ENCODE measurements at regions not wholly inside any gene's neighbourhood (a gene's known extent, or its start where the extent isn't known, plus 50 kb on each side); places are given as distances from the start of the nearest gene placed in this dataset.

GRCh38 chr3:160170409-160171370, 54.5 kb upstream of the C3orf80 start:
- Histone ChIP-seq H4K8ac (replicated peaks; ENCODE audit: insufficient read length, low read depth, low read length) (no peak overlapping the region), H3K9ac (ENCODE audit: extremely low read depth, insufficient read length, low read length) (no peak overlapping the region), H3K27me3 (ENCODE audit: insufficient read depth, low read length) (no peaks in the 10 kb centered on the region), H3K14ac (ENCODE audit: insufficient read depth, low read length) (no peak overlapping the region), H3K23me2 (ENCODE audit: insufficient read length, low read depth, low read length, poor library complexity, severe bottlenecking) (no peaks in the 10 kb centered on the region), H3K56ac (ENCODE audit: insufficient read length, low read depth, low read length) (no peak overlapping the region), H3K23ac (ENCODE audit: insufficient read length, low read depth, low read length) (no peak overlapping the region), H3K79me2 (ENCODE audit: insufficient read depth, low read length) (no peaks in the 10 kb centered on the region), H4K5ac (ENCODE audit: insufficient read length, low read depth, low read length) (no peak overlapping the region), H3K4ac (ENCODE audit: low read depth, low read length) (no peak overlapping the region), H3K4me2 (ENCODE audit: insufficient read depth, insufficient read length, low read length) (no peak overlapping the region), H3K18ac (ENCODE audit: insufficient read length, low read depth, low read length) (no peak overlapping the region), H2BK120ac (ENCODE audit: low read depth, low read length, poor library complexity, severe bottlenecking) (no peak overlapping the region), H2AK5ac (ENCODE audit: insufficient read length, low read length) (no peak overlapping the region), H3T11ph (ENCODE audit: low read length) (no peak overlapping the region), H3K79me1 (ENCODE audit: insufficient read depth, low read depth, low read length, poor library complexity, severe bottlenecking) (no peaks in the 10 kb centered on the region), H2BK20ac (ENCODE audit: low read depth, low read length, poor library complexity, severe bottlenecking) (no peak overlapping the region), H2BK12ac (ENCODE audit: insufficient read length, low read depth, low read length) (no peak overlapping the region), H3K27ac (ENCODE audit: insufficient read length, low read depth, low read length) (no peak overlapping the region), H4K20me1 (ENCODE audit: control insufficient read depth, insufficient read depth, insufficient read length) (no peaks in the 10 kb centered on the region), H2AFZ (ENCODE audit: low read length) (no peak overlapping the region), H3K9me3 (ENCODE audit: control insufficient read depth, low read depth, low read length) (no peaks in the 10 kb centered on the region), H2BK5ac (ENCODE audit: insufficient read length, low read length) (no peak overlapping the region), H4K91ac (ENCODE audit: insufficient read length, low read depth, low read length) (no peak overlapping the region), H3K4me1 (ENCODE audit: insufficient read depth, low read length) (no peaks in the 10 kb centered on the region), H2BK15ac (ENCODE audit: low read depth, low read length) (no peak overlapping the region)
- no peak for DNase-seq
- Mint-ChIP-seq H3K9me3 (peaks cover 0 to 3% of the 10 kb centered on the region in 2 experiments; a peak in 1 of 5 replicates), H3K27ac (no peak overlapping the region), H3K4me3 (no peak overlapping the region), H3K4me1 (peaks cover 8 to 13% of the 10 kb centered on the region in 2 experiments), H3K36me3 (ENCODE audit: insufficient read depth in 1 of 3, low read depth in 3 of 3) (no peaks in the 10 kb centered on the region), H3K27me3 (ENCODE audit: low read depth) (no peaks in the 10 kb centered on the region)
- TF ChIP-seq CTCF (conservative IDR thresholded peaks at IDR 0.05), result no peak
- no CpG with 5 or more reads among the region's 3 CpGs for WGBS (ENCODE audit: extremely low coverage, insufficient read length, low lambda C conversion rate)
